Neural crest cell (in vitro differentiated cells): ENCODE measurements at regions not wholly inside any gene's neighbourhood (a gene's known extent, or its start where the extent isn't known, plus 50 kb on each side); places are given as distances from the start of the nearest gene placed in this dataset.

Experiments used
- DNase-seq: peaks from one replicate; pipeline ENCODE4 v3.0.0; 2021; ENCODE audit warnings: low read depth, mixed read lengths, low spot score
- H3K27ac Mint-ChIP-seq: one replicate; pipeline ENCODE4 v1.8.0; 2021; ENCODE audit warnings: mild to moderate bottlenecking, mixed read lengths; ENCODE audit not compliant: unreplicated experiment
- H3K27me3 Mint-ChIP-seq: 2 replicates; pipeline ENCODE4 v1.8.0; 2021; ENCODE audit warnings: low read depth, mild to moderate bottlenecking, mixed read lengths
- H3K36me3 Mint-ChIP-seq: 2 replicates; pipeline ENCODE4 v1.8.0; 2021; ENCODE audit warnings: low read depth, mild to moderate bottlenecking, mixed read lengths
- H3K4me1 Mint-ChIP-seq: 2 replicates; pipeline ENCODE4 v1.8.0; 2021; ENCODE audit warnings: mixed read lengths
- H3K4me3 Mint-ChIP-seq: one replicate; pipeline ENCODE4 v1.8.0; 2021; ENCODE audit warnings: mild to moderate bottlenecking, mixed read lengths
- H3K9me3 Mint-ChIP-seq: 2 replicates; pipeline ENCODE4 v1.8.0; 2021; ENCODE audit warnings: mixed read lengths
- TF ChIP-seq, protein P1 (sequence below): fragments of 200-600 bp; sonication (generic); conservative IDR thresholded peaks from 2 replicates; pipeline ENCODE4 v1.5.0; 2021; ENCODE audit warnings: antibody characterized with exemption, mild to moderate bottlenecking

- no peaks in the 10 kb centered on the region for H3K4me1 Mint-ChIP-seq
- TF ChIP-seq, protein P1, sequence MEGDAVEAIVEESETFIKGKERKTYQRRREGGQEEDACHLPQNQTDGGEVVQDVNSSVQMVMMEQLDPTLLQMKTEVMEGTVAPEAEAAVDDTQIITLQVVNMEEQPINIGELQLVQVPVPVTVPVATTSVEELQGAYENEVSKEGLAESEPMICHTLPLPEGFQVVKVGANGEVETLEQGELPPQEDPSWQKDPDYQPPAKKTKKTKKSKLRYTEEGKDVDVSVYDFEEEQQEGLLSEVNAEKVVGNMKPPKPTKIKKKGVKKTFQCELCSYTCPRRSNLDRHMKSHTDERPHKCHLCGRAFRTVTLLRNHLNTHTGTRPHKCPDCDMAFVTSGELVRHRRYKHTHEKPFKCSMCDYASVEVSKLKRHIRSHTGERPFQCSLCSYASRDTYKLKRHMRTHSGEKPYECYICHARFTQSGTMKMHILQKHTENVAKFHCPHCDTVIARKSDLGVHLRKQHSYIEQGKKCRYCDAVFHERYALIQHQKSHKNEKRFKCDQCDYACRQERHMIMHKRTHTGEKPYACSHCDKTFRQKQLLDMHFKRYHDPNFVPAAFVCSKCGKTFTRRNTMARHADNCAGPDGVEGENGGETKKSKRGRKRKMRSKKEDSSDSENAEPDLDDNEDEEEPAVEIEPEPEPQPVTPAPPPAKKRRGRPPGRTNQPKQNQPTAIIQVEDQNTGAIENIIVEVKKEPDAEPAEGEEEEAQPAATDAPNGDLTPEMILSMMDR, result no peak
- no peak for DNase-seq
- H3K27me3 Mint-ChIP-seq, result no peaks in the 10 kb centered on the region
- no peak overlapping the region for H3K4me3 Mint-ChIP-seq
- H3K27ac Mint-ChIP-seq, result no peak overlapping the region
- H3K9me3 Mint-ChIP-seq, result no peaks in the 10 kb centered on the region
- H3K36me3 Mint-ChIP-seq, result no peaks in the 10 kb centered on the region
Measured at GRCh38 chr2:7127156-7127555, 209.9 kb downstream of the RNF144A start.

GRCh38 chr2:7127687-7128086 lies 210.5 kb downstream of the RNF144A start:
- Mint-ChIP-seq H3K9me3 (no peaks in the 10 kb centered on the region), H3K4me3 (no peak overlapping the region), H3K27ac (no peak overlapping the region), H3K36me3 (no peaks in the 10 kb centered on the region), H3K4me1 (no peaks in the 10 kb centered on the region), H3K27me3 (no peaks in the 10 kb centered on the region)
- TF ChIP-seq, protein P1, result no peak
- DNase-seq, result no peak

DNA sequence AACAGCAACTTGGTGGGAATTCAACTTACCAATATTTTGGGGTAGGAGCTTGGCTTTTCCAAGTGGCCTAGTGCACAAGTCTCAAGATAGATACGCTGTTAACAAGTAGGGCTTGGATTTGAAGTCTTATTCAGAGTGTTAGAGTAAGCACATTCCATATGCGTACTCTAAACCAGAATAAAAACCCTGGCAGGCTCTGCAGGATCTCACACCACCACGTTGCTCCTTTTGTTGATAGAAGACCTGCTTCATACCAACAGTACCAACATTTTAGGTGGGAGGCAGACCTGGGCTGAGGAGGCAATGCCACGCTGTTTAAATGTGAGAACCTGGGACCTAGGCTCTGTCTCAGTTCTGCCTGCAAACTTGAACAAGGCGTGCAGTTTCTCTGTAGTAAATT lies 214.0 kb downstream of the RNF144A start:
- H3K27me3 Mint-ChIP-seq, result no peaks in the 10 kb centered on the region
- H3K4me3 Mint-ChIP-seq, result no peak overlapping the region
- no peaks in the 10 kb centered on the region for H3K36me3 Mint-ChIP-seq
- H3K27ac Mint-ChIP-seq, result no peak overlapping the region
- no peak for DNase-seq
- TF ChIP-seq, protein P1, result no peak
- H3K4me1 Mint-ChIP-seq, result no peaks in the 10 kb centered on the region
- no peaks in the 10 kb centered on the region for H3K9me3 Mint-ChIP-seq

DNA sequence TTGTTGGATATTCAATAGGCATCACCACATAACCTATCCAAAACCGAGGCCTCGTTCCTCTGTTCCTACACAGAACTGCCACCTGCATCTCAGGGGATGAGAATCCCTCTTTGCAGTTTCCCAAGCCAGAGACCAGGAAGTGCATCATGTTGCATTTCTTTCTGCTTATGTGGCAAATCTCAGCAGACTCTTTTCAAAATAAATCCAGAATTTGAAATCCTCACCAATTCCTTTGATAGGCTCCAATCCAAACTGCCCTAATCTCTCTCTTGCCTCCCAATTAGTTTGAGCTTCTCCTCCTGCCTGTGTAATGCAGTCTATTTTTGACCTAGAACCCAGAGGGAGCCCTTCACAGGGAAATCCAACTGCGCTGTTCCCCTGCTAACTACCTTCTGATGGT lies 215.5 kb downstream of the RNF144A start:
- TF ChIP-seq, protein P1, result no peak
- Mint-ChIP-seq H3K4me3 (no peak overlapping the region), H3K4me1 (no peaks in the 10 kb centered on the region), H3K27me3 (no peaks in the 10 kb centered on the region), H3K9me3 (no peaks in the 10 kb centered on the region), H3K27ac (no peak overlapping the region), H3K36me3 (no peaks in the 10 kb centered on the region)
- no peak for DNase-seq

GRCh38 chr2:7133521-7133920 lies 216.3 kb downstream of the RNF144A start:
- DNase-seq, result peak; percentile 18
- Mint-ChIP-seq H3K27ac (no peak overlapping the region), H3K9me3 (no peaks in the 10 kb centered on the region), H3K36me3 (no peaks in the 10 kb centered on the region), H3K27me3 (no peaks in the 10 kb centered on the region), H3K4me3 (no peak overlapping the region), H3K4me1 (no peaks in the 10 kb centered on the region)
- TF ChIP-seq, protein P1, result peak; percentile 33

GRCh38 chr2:7140306-7140705 lies 223.1 kb downstream of the RNF144A start:
- DNase-seq, result no peak
- H3K36me3 Mint-ChIP-seq, result peaks cover 18% of the 10 kb centered on the region
- TF ChIP-seq, protein P1, result no peak

More at GRCh38 chr2:7140306-7140705, 223.1 kb downstream of the RNF144A start:
- Mint-ChIP-seq H3K4me1 (peaks cover 1% of the 10 kb centered on the region), H3K27me3 (no peaks in the 10 kb centered on the region), H3K27ac (no peak overlapping the region), H3K9me3 (peaks cover 14% of the 10 kb centered on the region), H3K4me3 (no peak overlapping the region)
